Gastroesophageal sphincter (tissue), 4 donors: ENCODE measurements at regions not wholly inside any gene's neighbourhood (a gene's known extent, or its start where the extent isn't known, plus 50 kb on each side); places are given as distances from the start of the nearest gene placed in this dataset.

Source experiments
- ATAC-seq: fragments of 150-250 bp; one replicate; pipeline ENCODE4 v1.9.1; 2016; ENCODE audit warnings: mild to moderate bottlenecking, moderate library complexity
- H3K27ac ChIP-seq, 4 donors: fragments of 200-600 bp; sonication (generic) in 3 of 4; 1 replicate in 3 of 4; 2 replicates in 1 of 4; pipeline ENCODE4 v1.5.1; 2016 to 2019
- H3K27me3 ChIP-seq: fragments of 200-600 bp; sonication (generic); one replicate; pipeline ENCODE4 v1.5.1; 2019
- H3K36me3 ChIP-seq, 2 donors: fragments of 200-600 bp; sonication (generic); one replicate each; pipeline ENCODE4 v1.5.1; 2019; ENCODE audit warnings: control low read depth in 1 of 2
- H3K4me1 ChIP-seq, 3 donors: fragments of 200-600 bp; sonication (generic); 1 replicate in 2 of 3; 2 replicates in 1 of 3; pipeline ENCODE4 v1.5.1; 2016 to 2019; ENCODE audit warnings: control low read depth in 2 of 3
- H3K4me3 ChIP-seq, 2 donors: fragments of 200-600 bp; sonication (generic); one replicate each; pipeline ENCODE4 v1.5.1; 2019; ENCODE audit warnings: mild to moderate bottlenecking in 1 of 2, moderate library complexity in 1 of 2
- H3K9me3 ChIP-seq, 3 donors: fragments of 200-600 bp; sonication (generic); one replicate each; pipeline ENCODE4 v1.5.1; 2017 to 2019; ENCODE audit warnings: control low read depth in 2 of 3
- CTCF ChIP-seq, 4 experiments: fragments of 200-600 bp in 2 of 4; fragments of 450-650 bp in 2 of 4; sonication (generic) in 1 of 4; IDR thresholded peaks; one replicate each; pipeline ENCODE4 v1.5.1; 2017 to 2019; ENCODE audit warnings: antibody characterized with exemption in 4 of 4, mild to moderate bottlenecking in 2 of 4, moderate library complexity in 2 of 4
- EP300 ChIP-seq: sonication (generic); formaldehyde crosslinking; IDR thresholded peaks from one replicate; pipeline ENCODE4 v1.6.1; 2017; ENCODE audit warnings: antibody characterized with exemption, mild to moderate bottlenecking
- POLR2A ChIP-seq, 2 donors: fragments of 450-650 bp; IDR thresholded peaks; one replicate each; pipeline ENCODE4 v1.6.1; 2017; ENCODE audit warnings: antibody characterized with exemption in 2 of 2, mild to moderate bottlenecking in 2 of 2, moderate library complexity in 1 of 2
- POLR2AphosphoS5 ChIP-seq: sonication (generic); formaldehyde crosslinking; IDR thresholded peaks from one replicate; pipeline ENCODE4 v1.6.1; 2017; ENCODE audit warnings: antibody characterized with exemption
- WGBS, 2 donors: methylation state at CpG; one replicate each; pipeline ENCODE4 v1.1.5; 2018; ENCODE audit warnings: low coverage in 1 of 2; 5-methylcytosine and 5-hydroxymethylcytosine counted together

DNA sequence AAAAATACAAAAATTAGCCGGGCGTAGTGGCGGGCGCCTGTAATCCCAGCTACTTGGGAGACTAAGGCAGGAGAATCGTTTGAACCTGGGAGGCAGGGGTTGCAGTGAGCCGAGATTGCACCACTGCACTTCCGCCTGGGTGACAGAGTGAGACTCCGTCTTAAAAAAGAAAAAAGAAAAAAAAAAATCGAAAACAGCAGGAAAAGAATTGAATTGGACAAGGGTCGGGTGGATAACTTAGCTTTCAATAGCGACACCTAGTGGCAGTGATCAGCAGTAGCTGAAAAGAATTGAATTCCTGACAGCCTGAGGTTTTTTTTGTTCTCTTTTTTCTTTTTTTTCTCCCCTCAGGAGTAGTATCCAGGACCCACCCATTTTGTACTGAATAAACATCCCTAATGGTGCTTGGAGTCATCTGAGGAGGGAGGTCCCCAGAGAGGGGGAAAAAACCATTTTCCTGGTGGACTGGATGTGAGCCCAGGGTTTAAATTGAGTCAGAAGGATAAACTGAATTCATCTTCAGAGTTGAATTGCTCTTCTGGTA, 55.1 kb downstream of the CYCS start:
- H3K9me3 ChIP-seq, result no peaks in the 10 kb centered on the region
- peaks cover 0 to 11% (median 0%) of the 10 kb centered on the region in 3 donors for H3K4me1 ChIP-seq
- H3K4me3 ChIP-seq, result peak overlapping the region in 1 of 2 donors; percentile 38
- ATAC-seq, result peak; percentile 60
- no peak overlapping the region for H3K27ac ChIP-seq
- WGBS, 2 donors, result 0 to 27% methylated on average over 5 to 11 of the region's 11 CpGs
- TF ChIP-seq EP300 (no peak), POLR2AphosphoS5 (no peak), CTCF (IDR thresholded peaks at IDR 0.05) (peak; percentile 84 to 88 (median 86))
- no peaks in the 10 kb centered on the region for H3K36me3 ChIP-seq
- no peaks in the 10 kb centered on the region for H3K27me3 ChIP-seq

DNA sequence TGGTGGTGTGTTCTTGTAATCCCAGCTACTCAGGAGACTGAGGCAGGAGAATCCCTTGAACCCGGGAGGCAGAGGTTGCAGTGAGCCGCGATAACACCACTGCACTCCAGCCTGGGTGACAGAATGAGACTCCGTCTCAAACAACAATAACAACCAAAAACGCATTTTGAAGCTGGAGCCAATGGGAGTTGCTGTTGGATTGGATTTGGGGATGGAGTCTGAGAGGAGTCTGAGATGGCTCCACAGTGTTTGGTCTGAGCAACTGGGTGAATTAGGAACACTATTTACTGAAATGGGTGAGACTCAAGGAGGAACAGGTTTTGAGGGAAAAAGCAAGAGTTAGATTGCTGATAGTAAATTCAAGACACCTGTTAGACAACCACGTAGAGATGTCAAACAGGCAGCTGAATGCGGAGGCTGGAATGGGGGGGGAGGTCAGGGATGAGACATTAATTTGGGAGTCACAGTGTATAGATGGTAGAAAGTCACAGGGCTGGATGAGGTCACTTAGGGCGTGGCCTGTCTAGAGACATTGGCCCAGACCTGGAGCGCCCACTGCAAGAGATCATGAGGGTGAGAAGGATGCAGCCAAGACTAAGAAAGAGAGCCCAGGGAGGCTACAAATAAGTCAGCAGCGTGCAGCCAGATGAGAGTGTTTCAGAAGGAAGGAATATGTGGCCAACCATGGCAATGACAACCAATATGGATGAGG, 56.4 kb downstream of the CYCS start:
- Histone ChIP-seq H3K4me1 (peaks cover 0 to 11% (median 0%) of the 10 kb centered on the region in 3 donors), H3K27ac (no peak overlapping the region), H3K4me3 (no peak overlapping the region), H3K36me3 (no peaks in the 10 kb centered on the region), H3K27me3 (no peaks in the 10 kb centered on the region), H3K9me3 (no peaks in the 10 kb centered on the region)
- TF ChIP-seq EP300 (no peak), CTCF (IDR thresholded peaks at IDR 0.05) (no peak), POLR2AphosphoS5 (no peak), POLR2A (IDR thresholded peaks at IDR 0.05) (no peak)
- 79 to 97% methylated on average over 5 to 8 of the region's 10 CpGs for WGBS, 2 donors
- no peak for ATAC-seq

DNA sequence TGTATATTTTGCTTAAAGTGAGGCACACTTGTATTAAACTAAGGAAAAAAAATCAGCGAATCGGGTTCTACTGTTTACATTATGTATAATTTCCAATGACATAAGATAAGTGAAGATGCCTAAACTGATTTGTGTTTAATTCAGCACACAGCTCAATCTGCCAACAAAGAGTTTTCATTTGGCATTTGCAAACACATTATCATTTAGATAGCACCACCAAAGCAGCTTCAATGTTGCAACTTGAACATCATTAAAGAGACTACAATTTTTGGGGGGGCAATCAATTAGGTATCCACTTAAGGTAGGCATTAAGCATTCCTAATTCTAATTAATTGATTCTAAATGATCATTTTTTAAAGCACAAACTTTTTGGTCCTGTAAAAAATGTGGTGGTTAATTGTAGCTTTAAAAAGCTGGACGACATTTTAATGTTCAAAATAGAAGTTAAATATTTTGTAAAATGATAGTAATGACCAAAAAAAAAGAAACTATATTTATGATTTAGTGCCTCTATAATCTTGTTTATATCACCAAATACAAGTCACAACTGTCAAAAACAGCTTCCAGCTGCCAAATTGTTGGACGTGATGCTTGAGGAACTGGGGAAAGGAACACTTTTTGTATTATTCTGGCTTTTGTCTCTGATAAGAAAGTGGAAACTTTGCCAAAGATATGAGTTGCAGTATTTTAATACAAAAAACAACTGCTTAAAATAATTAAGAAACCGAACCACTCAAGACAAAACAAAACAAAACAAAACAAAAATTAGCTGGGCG, 57.1 kb downstream of the CYCS start:
- H3K4me1 ChIP-seq, result peaks cover 0 to 11% (median 0%) of the 10 kb centered on the region in 3 donors
- H3K27ac ChIP-seq, result no peak overlapping the region
- no peaks in the 10 kb centered on the region for H3K27me3 ChIP-seq
- no peaks in the 10 kb centered on the region for H3K36me3 ChIP-seq
- ATAC-seq, result no peak
- no peaks in the 10 kb centered on the region for H3K9me3 ChIP-seq
- TF ChIP-seq EP300, result no peak
- TF ChIP-seq POLR2AphosphoS5, result no peak
- no peak for TF ChIP-seq CTCF (IDR thresholded peaks at IDR 0.05)
- no peak for TF ChIP-seq POLR2A (IDR thresholded peaks at IDR 0.05)
- WGBS, 2 donors, result 51 to 69% methylated on average over 2 to 6 of the region's 6 CpGs
- no peak overlapping the region for H3K4me3 ChIP-seq

DNA sequence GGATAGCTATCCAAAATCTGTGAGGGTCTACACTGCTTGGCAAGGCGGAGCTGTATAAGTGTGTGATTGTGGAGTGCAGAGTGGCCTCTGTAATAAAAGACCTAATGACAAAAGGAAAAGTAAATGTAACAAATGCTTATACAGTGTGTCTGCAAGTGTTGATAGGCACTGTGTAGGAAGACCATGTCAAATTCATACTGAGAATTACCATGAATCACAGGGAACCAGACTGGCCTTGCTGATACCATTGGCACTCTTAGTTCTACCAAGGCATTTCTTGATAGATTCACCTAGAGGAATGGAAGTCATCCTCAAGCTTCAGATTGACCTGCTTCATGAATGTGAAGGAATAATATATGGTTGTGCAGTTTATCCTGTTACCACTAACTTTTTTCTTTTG, 58.8 kb downstream of the CYCS start:
- TF ChIP-seq EP300, result no peak
- TF ChIP-seq POLR2A (IDR thresholded peaks at IDR 0.05), result no peak
- TF ChIP-seq POLR2AphosphoS5, result no peak
- no peak for TF ChIP-seq CTCF (IDR thresholded peaks at IDR 0.05)
- H3K9me3 ChIP-seq, result no peaks in the 10 kb centered on the region
- H3K27ac ChIP-seq, result no peak overlapping the region
- no peak overlapping the region for H3K4me3 ChIP-seq
- peaks cover 0 to 11% (median 0%) of the 10 kb centered on the region in 3 donors for H3K4me1 ChIP-seq
- no peaks in the 10 kb centered on the region for H3K27me3 ChIP-seq
- 100% methylated on average over 1 of the region's 1 CpG; no CpG with 5 or more reads in 1 of the 2 donors for WGBS, 2 donors
- H3K36me3 ChIP-seq, result no peaks in the 10 kb centered on the region
- ATAC-seq, result no peak
